MM.1S (cell line): ENCODE measurements at regions not wholly inside any gene's neighbourhood (a gene's known extent, or its start where the extent isn't known, plus 50 kb on each side); places are given as distances from the start of the nearest gene placed in this dataset.

Experiments
- CTCF ChIP-seq: fragments of 300-600 bp; sonication (generic); IDR thresholded peaks from 2 replicates; pipeline ENCODE4 v1.5.1; 2016; ENCODE audit warnings: antibody characterized with exemption, low read length, mixed read lengths
- EZH2 ChIP-seq: fragments of 300-600 bp; sonication (generic); optimal IDR thresholded peaks from 2 replicates; pipeline ENCODE3; 2017; ENCODE audit warnings: low read depth, mild to moderate bottlenecking, antibody characterized with exemption, low read length, mixed read lengths

GRCh38 chr1:57832612-57833011, 408.8 kb upstream of the DAB1 start:
- TF ChIP-seq CTCF = no peak
- no peak for TF ChIP-seq EZH2
